Neural cell (in vitro differentiated cells): ENCODE measurements at regions not wholly inside any gene's neighbourhood (a gene's known extent, or its start where the extent isn't known, plus 50 kb on each side); places are given as distances from the start of the nearest gene placed in this dataset.

Source experiments
- H2AFZ ChIP-seq: fragments of 200-600, 300-800 bp; sonication (generic), shearing (Covaris generic); 2 replicates; pipeline ENCODE4 v1.6.0; 2014; ENCODE audit warnings: low read depth, mild to moderate bottlenecking, antibody characterized with exemption, low read length, moderate library complexity
- H3F3A ChIP-seq: fragments of 200-600 bp; shearing (Covaris generic); 2 replicates; pipeline ENCODE4 v1.6.1; 2016; ENCODE audit warnings: mild to moderate bottlenecking, moderate library complexity, mixed read lengths, antibody characterized with exemption, low read length; ENCODE audit not compliant: insufficient read depth, poor library complexity, severe bottlenecking
- H3K27ac ChIP-seq: fragments of 200-600, 300-800 bp; sonication (generic), shearing (Covaris generic); 2 replicates; pipeline ENCODE4 v1.5.1; 2014; ENCODE audit warnings: mild to moderate bottlenecking, low read length, moderate library complexity
- H3K27me3 ChIP-seq: fragments of 300-800, 200-600 bp; sonication (generic), shearing (Covaris generic); 2 replicates; pipeline ENCODE4 v1.6.0; 2014; ENCODE audit warnings: mild to moderate bottlenecking, low read depth, low read length, moderate library complexity; ENCODE audit not compliant: insufficient read depth
- H3K36me3 ChIP-seq: fragments of 300-800, 200-600 bp; sonication (generic), shearing (Covaris generic); 2 replicates; pipeline ENCODE4 v1.5.1; 2014; ENCODE audit warnings: mild to moderate bottlenecking, antibody characterized with exemption, low read length, moderate library complexity; ENCODE audit not compliant: insufficient read depth
- H3K4me2 ChIP-seq: fragments of 300-800, 200-600 bp; sonication (generic), shearing (Covaris generic); 2 replicates; pipeline ENCODE4 v1.6.0; 2014; ENCODE audit warnings: mild to moderate bottlenecking, low read length
- H3K4me3 ChIP-seq: fragments of 300-800, 200-600 bp; sonication (generic), shearing (Covaris generic); 2 replicates; pipeline ENCODE4 v1.5.1; 2014; ENCODE audit warnings: mild to moderate bottlenecking, low read length, moderate library complexity
- H3K79me2 ChIP-seq: fragments of 200-600 bp; shearing (Covaris generic); replicated peaks from 2 replicates; pipeline ENCODE4 v1.6.0; 2014; ENCODE audit warnings: mild to moderate bottlenecking, low read length, moderate library complexity; ENCODE audit not compliant: insufficient read depth
- H3K9ac ChIP-seq: fragments of 300-800, 200-600 bp; sonication (generic), shearing (Covaris generic); 2 replicates; pipeline ENCODE4 v1.6.1; 2016; ENCODE audit warnings: mild to moderate bottlenecking, low read length, mixed read lengths
- H3K9me2 ChIP-seq: fragments of 200-600 bp; shearing (Covaris generic); 2 replicates; pipeline ENCODE4 v1.6.1; 2016; ENCODE audit warnings: mild to moderate bottlenecking, low read length, mixed read lengths; ENCODE audit not compliant: insufficient read depth
- H3K9me3 ChIP-seq: fragments of 200-600, 300-800 bp; sonication (generic), shearing (Covaris generic); 2 replicates; pipeline ENCODE4 v1.6.1; 2016; ENCODE audit warnings: mild to moderate bottlenecking, mixed run types, low read length, moderate library complexity, mixed read lengths
- H4K20me1 ChIP-seq: fragments of 200-600 bp; shearing (Covaris generic); 2 replicates; pipeline ENCODE4 v1.6.1; 2016; ENCODE audit warnings: mild to moderate bottlenecking, mixed run types; ENCODE audit not compliant: insufficient read depth
- CTCF ChIP-seq: fragments of 450-650 bp; IDR thresholded peaks from 2 replicates; pipeline ENCODE4 v1.5.1; 2014; ENCODE audit warnings: antibody characterized with exemption, mild to moderate bottlenecking, moderate library complexity; ENCODE audit not compliant: poor library complexity, severe bottlenecking
- EP300 ChIP-seq: fragments of 450-650 bp; conservative IDR thresholded peaks from 2 replicates; pipeline ENCODE4 v1.6.1; 2014; ENCODE audit warnings: antibody characterized with exemption, mild to moderate bottlenecking, moderate library complexity; ENCODE audit not compliant: poor library complexity, severe bottlenecking
- EZH2 ChIP-seq: fragments of 200-600, 300-800 bp; shearing (Covaris generic), sonication (generic); IDR thresholded peaks from 2 replicates; pipeline ENCODE4 v1.6.1; 2014; ENCODE audit warnings: antibody characterized with exemption, low read length, borderline replicate concordance, mild to moderate bottlenecking; ENCODE audit not compliant: insufficient read depth, poor library complexity, severe bottlenecking
- MXI1 ChIP-seq: fragments of 450-650 bp; conservative IDR thresholded peaks from 2 replicates; pipeline ENCODE4 v1.6.1; 2014; ENCODE audit warnings: antibody characterized with exemption, mild to moderate bottlenecking; ENCODE audit not compliant: poor library complexity, severe bottlenecking
- POLR2AphosphoS5 ChIP-seq: IDR thresholded peaks from 2 replicates; pipeline ENCODE4 v1.6.1; 2012
- RAD21 ChIP-seq: fragments of 450-650 bp; conservative IDR thresholded peaks from 2 replicates; pipeline ENCODE4 v1.6.1; 2014; ENCODE audit warnings: antibody characterized with exemption, mild to moderate bottlenecking, moderate library complexity
- REST ChIP-seq: IDR thresholded peaks from 2 replicates; pipeline ENCODE4 v1.6.1; 2012; ENCODE audit warnings: borderline replicate concordance
- SMC3 ChIP-seq: fragments of 450-650 bp; conservative IDR thresholded peaks from 2 replicates; pipeline ENCODE4 v1.6.1; 2014; ENCODE audit warnings: antibody characterized with exemption, mild to moderate bottlenecking, moderate library complexity; ENCODE audit not compliant: poor library complexity
- TAF1 ChIP-seq: IDR thresholded peaks from 2 replicates; pipeline ENCODE4 v1.6.1; 2012; ENCODE audit warnings: low read depth

DNA sequence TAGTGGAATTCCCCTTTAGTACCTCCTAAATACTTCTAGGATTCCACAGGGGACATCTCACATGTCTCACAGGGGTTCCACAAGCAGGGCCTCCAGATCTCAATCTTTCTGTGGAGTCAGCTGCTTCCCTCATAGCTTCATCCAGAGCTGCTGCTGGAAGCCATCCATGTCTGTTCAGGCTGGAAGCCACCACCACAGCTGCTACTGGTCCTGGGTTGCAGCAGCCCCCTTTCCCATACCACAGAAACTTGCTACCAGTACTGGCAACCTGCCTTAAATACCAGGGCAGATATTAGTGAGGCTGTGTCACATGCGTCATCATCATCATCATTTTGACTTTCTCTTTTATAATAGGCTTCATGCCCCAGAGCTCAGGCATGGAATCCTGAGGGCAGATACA is 242.7 kb upstream of the NCAM1 start:
- Histone ChIP-seq H3K27ac (no peak overlapping the region), H3F3A (no peaks in the 10 kb centered on the region), H3K4me2 (no peak overlapping the region), H3K79me2 (no peaks in the 10 kb centered on the region), H3K9me3 (no peaks in the 10 kb centered on the region), H2AFZ (no peak overlapping the region), H3K9me2 (no peaks in the 10 kb centered on the region), H4K20me1 (no peaks in the 10 kb centered on the region), H3K36me3 (no peaks in the 10 kb centered on the region), H3K9ac (no peak overlapping the region), H3K4me3 (no peak overlapping the region), H3K27me3 (no peaks in the 10 kb centered on the region)
- TF ChIP-seq SMC3 (no peak), REST (no peak), POLR2AphosphoS5 (no peak), MXI1 (no peak), TAF1 (no peak), RAD21 (no peak), EP300 (no peak), EZH2 (no peak), CTCF (no peak)

DNA sequence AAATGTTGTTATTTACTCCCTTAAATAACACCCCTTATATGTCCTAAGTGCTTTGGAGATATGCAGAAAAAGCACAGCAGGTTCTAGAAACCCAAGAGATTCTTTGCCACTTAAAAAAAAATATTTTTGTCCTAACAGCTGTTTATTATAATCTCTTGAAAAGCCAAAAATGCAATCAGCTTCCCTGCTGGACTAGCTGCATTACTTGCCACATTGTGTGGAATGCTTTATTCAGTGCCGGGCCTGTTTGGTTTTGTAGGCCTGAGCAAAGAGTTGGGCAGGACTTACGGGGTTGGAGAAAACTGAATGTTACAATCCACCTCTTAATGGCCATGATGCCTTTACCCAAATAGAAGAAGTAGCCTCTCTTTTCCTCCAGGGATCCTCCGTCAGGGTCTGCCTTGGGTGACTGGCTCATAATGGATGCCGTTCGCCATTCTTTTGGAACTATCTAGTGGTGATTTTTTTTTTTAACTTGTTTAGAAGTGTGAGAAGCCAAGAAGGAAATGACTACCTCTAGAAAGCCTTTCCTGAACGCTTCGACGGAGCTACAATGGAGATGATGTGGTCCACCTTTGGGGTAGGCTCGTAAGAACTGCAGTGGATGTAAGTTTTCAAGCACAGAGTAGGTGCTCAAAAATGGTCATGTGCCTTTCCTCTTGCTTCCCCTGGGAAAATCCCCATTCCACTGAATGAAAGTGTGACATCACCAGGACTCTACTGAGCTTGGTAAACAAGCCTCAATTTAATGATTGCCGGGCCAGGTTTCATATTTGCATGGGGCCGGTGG is 241.3 kb upstream of the NCAM1 start:
- TF ChIP-seq EZH2, result no peak
- no peak for TF ChIP-seq EP300
- no peak for TF ChIP-seq TAF1
- no peak for TF ChIP-seq POLR2AphosphoS5
- TF ChIP-seq MXI1, result no peak
- TF ChIP-seq REST, result no peak
- no peak for TF ChIP-seq RAD21
- TF ChIP-seq CTCF, result no peak
- TF ChIP-seq SMC3, result no peak
- no peak overlapping the region for H3K4me3 ChIP-seq
- H4K20me1 ChIP-seq, result no peaks in the 10 kb centered on the region

More for the DNA sequence above, 241.3 kb upstream of the NCAM1 start:
- Histone ChIP-seq H3K79me2 (no peaks in the 10 kb centered on the region), H3K27me3 (no peaks in the 10 kb centered on the region), H3K9me2 (no peaks in the 10 kb centered on the region), H3K4me2 (no peak overlapping the region), H3K27ac (no peak overlapping the region), H3K36me3 (no peaks in the 10 kb centered on the region), H2AFZ (no peak overlapping the region), H3K9me3 (no peaks in the 10 kb centered on the region), H3F3A (no peaks in the 10 kb centered on the region), H3K9ac (no peak overlapping the region)
